Upper lobe of left lung (tissue), 6 donors: ENCODE measurements at regions not wholly inside any gene's neighbourhood (a gene's known extent, or its start where the extent isn't known, plus 50 kb on each side); places are given as distances from the start of the nearest gene placed in this dataset.

Source experiments
- ATAC-seq, 2 donors: fragments of 200-7000 bp; cut with Tn5 transposase; one replicate each; pipeline ENCODE4 v1.9.1; 2022; ENCODE audit warnings: mild to moderate bottlenecking in 2 of 2, moderate library complexity in 2 of 2; ENCODE audit not compliant: low FRiP score in 2 of 2
- DNase-seq, 2 donors: peaks; one replicate each; pipeline ENCODE4 v3.0.0-alpha.2; 2019 to 2020
- H3K27ac ChIP-seq, 4 donors: fragments of 200-600 bp; sonication (generic); one replicate each; pipeline ENCODE4 v1.5.1; 2016 to 2019
- H3K27me3 ChIP-seq, 4 donors: fragments of 200-600 bp; sonication (generic); one replicate each; pipeline ENCODE4 v1.5.1; 2017 to 2019
- H3K36me3 ChIP-seq, 4 donors: fragments of 200-600 bp; sonication (generic); one replicate each; pipeline ENCODE4 v1.5.1; 2016 to 2019
- H3K4me1 ChIP-seq, 4 donors: fragments of 200-600 bp; sonication (generic); one replicate each; pipeline ENCODE4 v1.5.1; 2018 to 2019
- H3K4me3 ChIP-seq, 4 donors: fragments of 200-600 bp; sonication (generic); one replicate each; pipeline ENCODE4 v1.5.1; 2017 to 2019; ENCODE audit warnings: mild to moderate bottlenecking in 2 of 4, moderate library complexity in 1 of 4
- H3K9me3 ChIP-seq, 4 donors: fragments of 200-600 bp; sonication (generic); one replicate each; pipeline ENCODE4 v1.5.1; 2018 to 2019
- EP300 ChIP-seq, 4 donors: sonication (generic); formaldehyde crosslinking; IDR thresholded peaks; one replicate each; pipeline ENCODE4 v1.5.1; 2017; ENCODE audit warnings: antibody characterized with exemption in 4 of 4, control low read depth in 2 of 4
- POLR2A ChIP-seq, 4 donors: fragments of 450-650 bp; IDR thresholded peaks; one replicate each; pipeline ENCODE4 v1.5.1; 2016 to 2017; ENCODE audit warnings: antibody characterized with exemption in 4 of 4, mild to moderate bottlenecking in 2 of 4
- POLR2AphosphoS5 ChIP-seq, 2 donors: sonication (generic); formaldehyde crosslinking; IDR thresholded peaks; one replicate each; pipeline ENCODE4 v1.5.1; 2017; ENCODE audit warnings: antibody characterized with exemption in 2 of 2
- WGBS, 2 donors: methylation state at CpG; one replicate each; pipeline ENCODE4 v1.1.5; 2017 to 2018; 5-methylcytosine and 5-hydroxymethylcytosine counted together
- TF ChIP-seq, protein P1 (sequence below), 6 experiments: fragments of 450-650 bp in 4 of 6; fragments of 200-600 bp in 2 of 6; sonication (generic) in 2 of 6; IDR thresholded peaks; one replicate each; pipeline ENCODE4 v1.5.1; 2016 to 2019; ENCODE audit warnings: antibody characterized with exemption in 6 of 6
- donor health status: DM: no; HTN: no; CAD: no; lungs with moderate emphysema.
- donor health status: DM: no; HTN: yes; CAD: no; lungs with severe emphysema.

DNA sequence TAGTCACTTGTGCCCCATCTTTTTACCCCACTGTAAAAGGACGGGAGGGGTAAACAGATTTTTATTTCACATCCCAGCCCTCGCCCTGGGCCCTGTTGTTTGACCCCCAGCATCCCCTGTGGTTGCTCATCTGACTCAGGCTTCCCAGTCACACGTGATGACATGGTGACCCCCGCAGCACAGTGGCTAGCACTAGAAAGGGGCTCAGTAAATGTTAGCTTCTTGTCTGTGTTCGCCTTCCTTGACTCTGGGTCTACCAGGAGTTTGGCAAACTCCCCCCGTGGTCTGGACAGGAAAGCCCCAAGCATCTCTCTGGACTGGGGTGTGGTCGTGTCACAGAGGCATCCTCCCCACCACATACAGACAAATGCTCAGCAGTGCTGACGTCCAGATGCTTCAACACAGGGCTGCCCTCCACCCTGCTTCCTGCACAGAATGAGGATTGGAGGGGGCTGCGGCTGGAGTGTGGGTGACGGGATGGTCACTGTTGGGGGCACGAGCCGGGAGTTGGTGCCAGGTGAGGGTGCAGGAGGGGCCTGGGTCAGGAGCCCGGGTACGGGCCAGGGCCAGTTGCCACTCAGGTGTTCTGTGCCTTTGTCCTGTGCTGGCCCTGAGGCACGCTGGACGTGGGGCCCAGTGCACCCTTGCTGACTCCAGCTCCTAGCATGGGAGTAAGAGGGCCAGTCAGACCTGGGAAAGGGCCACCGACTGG, 69.1 kb downstream of the METRNL start:
- Histone ChIP-seq H3K36me3 (no peaks in the 10 kb centered on the region), H3K4me3 (no peak overlapping the region), H3K27ac (no peak overlapping the region), H3K4me1 (peaks cover 0 to 6% (median 3%) of the 10 kb centered on the region in 4 donors), H3K27me3 (no peaks in the 10 kb centered on the region), H3K9me3 (no peaks in the 10 kb centered on the region)
- ATAC-seq (no peak), DNase-seq (peak in 1 of 2 donors; percentile 44)
- TF ChIP-seq POLR2AphosphoS5 (IDR thresholded peaks at IDR 0.05), result no peak
- TF ChIP-seq EP300 (IDR thresholded peaks at IDR 0.05), result no peak
- TF ChIP-seq, protein P1, sequence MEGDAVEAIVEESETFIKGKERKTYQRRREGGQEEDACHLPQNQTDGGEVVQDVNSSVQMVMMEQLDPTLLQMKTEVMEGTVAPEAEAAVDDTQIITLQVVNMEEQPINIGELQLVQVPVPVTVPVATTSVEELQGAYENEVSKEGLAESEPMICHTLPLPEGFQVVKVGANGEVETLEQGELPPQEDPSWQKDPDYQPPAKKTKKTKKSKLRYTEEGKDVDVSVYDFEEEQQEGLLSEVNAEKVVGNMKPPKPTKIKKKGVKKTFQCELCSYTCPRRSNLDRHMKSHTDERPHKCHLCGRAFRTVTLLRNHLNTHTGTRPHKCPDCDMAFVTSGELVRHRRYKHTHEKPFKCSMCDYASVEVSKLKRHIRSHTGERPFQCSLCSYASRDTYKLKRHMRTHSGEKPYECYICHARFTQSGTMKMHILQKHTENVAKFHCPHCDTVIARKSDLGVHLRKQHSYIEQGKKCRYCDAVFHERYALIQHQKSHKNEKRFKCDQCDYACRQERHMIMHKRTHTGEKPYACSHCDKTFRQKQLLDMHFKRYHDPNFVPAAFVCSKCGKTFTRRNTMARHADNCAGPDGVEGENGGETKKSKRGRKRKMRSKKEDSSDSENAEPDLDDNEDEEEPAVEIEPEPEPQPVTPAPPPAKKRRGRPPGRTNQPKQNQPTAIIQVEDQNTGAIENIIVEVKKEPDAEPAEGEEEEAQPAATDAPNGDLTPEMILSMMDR (IDR thresholded peaks at IDR 0.05), result no peak
- no peak for TF ChIP-seq POLR2A (IDR thresholded peaks at IDR 0.05)
- 80 to 84% methylated on average over 12 to 17 of the region's 17 CpGs for WGBS, 2 donors

GRCh38 chr17:83149029-83149725, 69.8 kb downstream of the METRNL start:
- no peak overlapping the region for H3K27ac ChIP-seq
- WGBS, 2 donors, result 91 to 95% methylated on average over 6 to 9 of the region's 9 CpGs
- no peaks in the 10 kb centered on the region for H3K9me3 ChIP-seq
- TF ChIP-seq EP300 (IDR thresholded peaks at IDR 0.05) (no peak), POLR2AphosphoS5 (IDR thresholded peaks at IDR 0.05) (no peak), POLR2A (IDR thresholded peaks at IDR 0.05) (no peak)
- TF ChIP-seq, protein P1 (IDR thresholded peaks at IDR 0.05), result no peak
- H3K4me3 ChIP-seq, result no peak overlapping the region
- no peak for ATAC-seq
- no peak for DNase-seq
- H3K4me1 ChIP-seq, result peaks cover 0 to 13% (median 8%) of the 10 kb centered on the region in 4 donors
- H3K36me3 ChIP-seq, result no peaks in the 10 kb centered on the region
- no peaks in the 10 kb centered on the region for H3K27me3 ChIP-seq

DNA sequence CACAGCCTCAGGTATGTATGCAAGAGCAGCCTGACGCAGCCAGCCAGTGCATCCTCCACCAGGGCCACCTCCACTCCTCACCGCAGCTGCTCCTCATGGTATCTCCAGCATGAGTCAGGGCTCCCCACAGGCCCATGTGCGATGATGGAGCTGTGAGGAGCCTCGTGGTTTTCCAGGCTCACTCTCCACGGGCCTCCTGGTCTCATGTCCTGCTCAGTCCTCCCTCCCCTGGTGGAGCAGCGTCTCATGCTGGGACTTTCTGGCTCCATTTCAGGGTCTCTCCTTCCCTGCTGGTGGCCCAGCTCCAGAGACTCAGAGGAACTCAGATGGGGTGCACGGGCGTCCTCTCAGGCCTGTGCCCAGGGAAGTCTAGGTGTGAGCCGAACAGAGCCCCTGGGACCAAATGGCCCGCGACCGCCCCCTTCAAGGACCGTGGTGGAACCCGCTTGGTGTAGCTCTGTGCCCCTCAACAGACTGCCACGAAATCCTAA, 70.4 kb downstream of the METRNL start:
- H3K4me1 ChIP-seq, result peaks cover 0 to 11% (median 8%) of the 10 kb centered on the region in 4 donors
- no peaks in the 10 kb centered on the region for H3K9me3 ChIP-seq
- no peak overlapping the region for H3K4me3 ChIP-seq
- TF ChIP-seq, protein P1 (IDR thresholded peaks at IDR 0.05), result no peak
- no peak for TF ChIP-seq POLR2A (IDR thresholded peaks at IDR 0.05)
- no peak for TF ChIP-seq POLR2AphosphoS5 (IDR thresholded peaks at IDR 0.05)
- TF ChIP-seq EP300 (IDR thresholded peaks at IDR 0.05), result no peak
- no peak overlapping the region for H3K27ac ChIP-seq
- WGBS, 2 donors, result 83 to 88% methylated on average over 10 to 15 of the region's 15 CpGs
- ATAC-seq, result no peak
- H3K36me3 ChIP-seq, result no peaks in the 10 kb centered on the region
- H3K27me3 ChIP-seq, result no peaks in the 10 kb centered on the region
- DNase-seq, result peak in 1 of 2 donors; percentile 62

DNA sequence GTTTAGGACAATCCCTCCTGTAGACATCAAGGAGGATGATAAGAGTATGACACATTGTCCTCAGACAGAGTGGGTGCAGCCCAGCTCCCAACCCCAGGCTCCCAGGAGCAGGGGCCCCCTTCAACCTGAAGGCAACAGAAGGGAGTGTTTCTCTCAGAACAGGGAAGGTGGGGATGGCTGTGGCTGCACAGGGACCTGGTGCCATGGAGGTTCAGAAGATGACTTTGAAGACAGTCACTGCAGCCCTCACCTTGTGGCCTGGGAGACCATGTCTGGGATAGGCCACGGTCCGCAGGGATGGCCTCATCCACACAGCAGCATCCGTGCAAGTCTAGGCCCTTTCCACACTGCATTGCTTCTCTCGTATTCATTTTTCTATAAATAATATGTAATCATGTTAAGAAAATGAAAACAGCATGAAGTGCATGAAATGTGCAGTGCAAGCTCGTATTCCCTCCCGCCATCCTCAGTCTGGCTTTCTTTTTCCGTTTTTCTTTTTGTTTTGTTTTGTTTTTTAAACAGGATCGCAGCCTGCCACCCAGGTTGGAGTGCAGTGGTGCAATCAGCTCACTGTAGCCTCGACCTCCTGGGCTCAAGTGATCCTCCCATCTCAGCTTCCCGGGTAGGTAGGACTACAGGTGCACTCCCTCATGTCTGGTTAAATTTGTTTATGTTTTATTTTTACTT, 71.1 kb downstream of the METRNL start:
- TF ChIP-seq, protein P1 (IDR thresholded peaks at IDR 0.05), result no peak
- no peak for TF ChIP-seq POLR2AphosphoS5 (IDR thresholded peaks at IDR 0.05)
- Histone ChIP-seq H3K4me1 (peaks cover 0 to 11% (median 8%) of the 10 kb centered on the region in 4 donors), H3K4me3 (no peak overlapping the region), H3K27me3 (no peaks in the 10 kb centered on the region), H3K9me3 (no peaks in the 10 kb centered on the region), H3K36me3 (no peaks in the 10 kb centered on the region), H3K27ac (no peak overlapping the region)
- ATAC-seq (no peak), DNase-seq (no peak)
- 85 to 89% methylated on average over 10 of the region's 10 CpGs for WGBS, 2 donors
